Sciatic nerve (tissue), 2 donors: ENCODE measurements at regions not wholly inside any gene's neighbourhood (a gene's known extent, or its start where the extent isn't known, plus 50 kb on each side); places are given as distances from the start of the nearest gene placed in this dataset.
"Not testable (repeated sequence)": the region's sequence is repeated elsewhere in the genome, so short reads cannot be mapped to it uniquely, and the experiment has no call there.

Source experiments
- ATAC-seq: fragments of 200-7000 bp; cut with Tn5 transposase; one replicate; pipeline ENCODE4 v1.9.1; 2020; ENCODE audit warnings: mild to moderate bottlenecking, moderate library complexity
- DNase-seq: peaks from one replicate; pipeline ENCODE4 v3.0.0-alpha.2; 2020; ENCODE audit warnings: low spot score
- intact Hi-C: fragments of 100-400 bp; cut with DNase I; formaldehyde crosslinking; loops from one replicate; pipeline ENCODE4 v1.14.2; 2022
- donor health status: DM: no; HTN: no; CAD: no.
- donor health status: DM: no; HTN: no; CAD: no.

DNA sequence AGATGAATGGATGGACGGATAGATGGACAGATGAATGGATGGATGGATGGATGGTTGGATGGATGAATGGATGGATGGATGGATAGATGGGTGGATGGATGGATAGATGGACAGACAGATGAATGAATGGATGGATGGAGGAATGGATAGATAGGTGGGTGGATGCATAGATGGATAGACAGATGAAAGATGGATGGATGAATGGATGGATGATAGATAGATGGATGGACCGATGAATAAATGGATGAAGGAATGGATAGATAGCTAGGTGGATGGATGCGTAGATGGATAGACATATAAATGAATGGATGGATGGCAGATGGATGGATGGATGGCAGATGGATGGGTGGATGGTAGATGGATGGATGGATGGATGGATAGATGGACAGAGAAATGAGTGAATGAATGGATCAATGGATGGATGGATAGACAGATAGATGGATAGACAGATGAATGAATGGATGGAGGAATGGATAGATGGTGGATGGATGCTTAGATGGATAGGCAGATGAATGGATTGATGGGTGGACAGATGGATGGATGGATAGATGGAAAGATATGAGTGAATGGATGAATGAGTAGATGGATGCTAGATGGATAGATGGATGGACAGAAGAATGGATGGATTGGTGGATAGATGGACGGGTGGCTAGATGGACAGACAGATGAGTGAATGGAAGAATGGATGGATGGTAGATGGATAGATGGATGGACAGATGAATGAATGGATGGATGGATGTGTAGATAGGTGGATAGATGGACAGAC lies 167.9 kb downstream of the TRIM43 start:
- DNase-seq (no peak), ATAC-seq (no peak)
- intact Hi-C loops: no loop called here

DNA sequence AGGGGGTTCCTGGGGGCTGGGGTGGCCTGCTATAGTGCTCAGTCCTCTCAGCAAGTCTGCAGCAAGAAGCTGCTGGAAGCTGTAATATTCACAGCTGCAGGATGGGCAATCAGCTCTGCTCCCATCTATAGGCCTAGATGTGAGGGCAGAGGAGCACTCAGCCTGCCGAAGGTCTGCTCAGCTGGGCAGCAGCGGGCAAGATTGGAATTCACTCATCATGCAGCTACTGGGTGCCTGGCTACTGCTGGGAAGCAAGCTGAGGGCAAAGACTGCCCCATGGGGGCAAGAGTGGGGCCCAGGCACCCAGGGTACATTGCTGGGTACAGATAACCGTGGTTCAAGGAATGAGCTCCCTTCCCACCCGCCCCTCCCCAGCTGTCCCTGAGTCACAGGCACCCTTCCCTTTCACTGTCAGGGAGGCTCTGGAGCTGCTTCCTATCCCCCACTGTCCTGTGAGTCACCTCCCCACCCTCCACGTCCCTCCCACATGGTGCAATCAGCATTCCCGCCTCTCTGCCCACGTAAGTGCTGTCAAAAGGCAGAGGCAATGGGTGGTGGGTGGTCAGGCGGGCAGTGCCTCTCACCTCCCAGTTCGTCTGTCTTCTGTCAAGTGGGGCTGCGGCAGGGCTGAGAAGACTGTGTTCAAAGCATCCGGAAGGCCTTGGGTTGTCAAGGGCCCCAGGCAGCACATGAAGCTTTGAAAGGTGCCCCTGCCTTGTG lies 169.2 kb downstream of the TRIM43 start:
- ATAC-seq (no peak), DNase-seq (no peak)
- intact Hi-C loops: no loop called here

DNA sequence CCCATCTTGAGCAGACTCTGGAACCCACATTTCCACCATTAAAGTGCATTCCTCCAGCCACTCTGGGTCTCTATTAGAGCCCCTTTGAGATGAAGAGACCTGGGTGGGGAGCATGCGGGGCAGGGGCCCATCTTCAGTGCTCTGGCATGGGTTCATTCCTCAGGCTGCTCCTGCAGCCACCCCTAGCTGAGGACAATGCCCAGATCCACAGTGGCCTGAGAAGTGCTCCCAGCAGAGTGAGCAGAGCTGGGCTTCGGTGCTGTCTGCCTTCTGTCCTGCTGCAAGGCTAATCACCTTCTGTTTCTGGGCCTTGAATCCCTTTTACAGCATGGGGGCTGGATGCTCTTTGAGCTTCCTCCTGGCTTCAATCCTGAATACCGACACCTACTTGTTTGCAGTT lies 169.8 kb downstream of the TRIM43 start:
- no peak for ATAC-seq
- intact Hi-C loops: no loop called here
- no peak for DNase-seq

DNA sequence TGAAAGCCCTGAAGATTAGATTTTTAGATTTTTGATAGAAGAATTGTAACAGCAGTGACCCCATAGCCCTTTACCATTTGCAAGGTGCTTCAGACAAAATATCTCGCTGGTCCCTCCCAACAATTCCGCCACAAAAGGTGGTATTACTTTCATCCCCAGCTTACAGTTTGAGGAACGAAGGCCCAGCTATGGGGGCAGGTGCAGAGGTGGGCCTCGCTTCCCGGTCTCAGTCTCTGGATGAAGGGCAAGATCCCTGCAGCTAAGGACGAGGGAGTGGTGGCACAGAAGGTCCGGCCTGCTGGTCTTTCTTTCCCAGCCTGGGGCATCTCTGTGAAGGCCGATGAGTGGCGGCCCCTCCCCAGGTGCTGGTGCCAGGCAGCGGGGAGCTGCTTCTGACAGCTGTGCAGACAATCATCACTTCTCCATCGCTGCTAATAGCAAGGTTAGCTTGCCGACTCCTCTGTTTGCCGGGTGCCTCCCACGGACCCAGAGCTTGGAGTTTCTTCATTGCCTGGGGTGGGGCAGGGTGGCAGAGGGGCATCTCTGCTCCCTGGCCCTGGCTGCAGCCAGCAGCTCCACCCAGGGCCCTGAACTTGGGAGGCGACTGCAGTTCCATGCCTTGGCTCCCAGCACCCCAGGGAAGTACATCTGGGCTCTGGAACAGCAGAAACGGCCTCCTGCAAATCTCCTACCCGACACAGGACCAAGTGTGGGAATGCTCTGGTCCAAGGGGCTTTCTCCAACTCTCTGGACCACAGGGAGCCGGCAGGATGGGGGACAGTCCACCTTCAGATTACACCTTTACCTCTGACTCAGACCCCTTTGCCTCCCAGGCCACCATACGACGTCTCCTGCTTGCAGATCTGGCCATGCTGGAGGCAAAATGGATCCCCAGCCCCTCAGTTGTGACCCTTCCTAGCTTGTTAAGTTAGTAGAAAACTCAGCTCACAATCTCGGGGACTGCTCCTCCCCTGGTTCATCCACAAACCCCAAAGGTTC lies 170.5 kb downstream of the TRIM43 start:
- intact Hi-C loops, DNase-seq, ATAC-seq: not testable (repeated sequence)

DNA sequence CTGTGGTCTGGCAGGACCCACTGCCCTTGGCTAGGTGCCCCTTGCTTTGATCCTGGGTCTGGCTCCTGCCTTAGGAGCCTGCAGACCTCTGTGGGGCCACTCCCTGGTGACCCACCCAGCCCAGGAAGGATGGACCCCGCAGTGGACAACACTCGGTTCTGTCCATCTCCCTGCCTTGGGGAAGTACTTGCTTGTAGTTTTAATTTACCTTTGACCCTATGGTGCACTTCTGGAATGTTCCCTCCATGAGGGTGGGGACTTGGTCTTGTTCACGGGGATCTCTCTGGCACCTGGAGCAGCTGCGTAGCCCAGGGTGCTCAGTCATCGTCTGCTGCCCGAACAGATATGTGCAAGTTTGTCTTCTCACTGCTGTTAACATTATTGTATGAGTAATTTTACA lies 171.3 kb downstream of the TRIM43 start:
- ATAC-seq, DNase-seq, intact Hi-C loops: not testable (repeated sequence)

DNA sequence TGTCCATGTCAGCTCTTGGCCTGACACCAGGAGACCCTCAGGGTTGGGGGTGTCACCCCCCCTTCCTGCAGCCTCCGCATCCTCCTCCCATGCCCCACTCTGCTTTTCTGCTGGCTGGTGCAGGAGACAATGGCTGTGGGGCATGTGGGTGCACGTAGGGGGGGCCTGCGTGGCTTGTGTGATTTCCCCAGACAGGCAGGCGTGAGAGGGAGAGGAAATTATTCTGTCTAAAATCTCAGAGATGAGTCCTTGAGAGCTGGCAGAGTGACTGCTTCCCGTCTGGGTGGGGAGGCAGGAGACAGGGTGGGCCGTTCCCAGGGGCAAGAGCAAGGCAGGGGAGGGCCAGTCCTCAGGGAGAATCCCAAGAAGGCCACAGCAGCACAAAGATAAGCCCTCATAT lies 173.2 kb downstream of the TRIM43 start:
- ATAC-seq, DNase-seq, intact Hi-C loops: not testable (repeated sequence)

DNA sequence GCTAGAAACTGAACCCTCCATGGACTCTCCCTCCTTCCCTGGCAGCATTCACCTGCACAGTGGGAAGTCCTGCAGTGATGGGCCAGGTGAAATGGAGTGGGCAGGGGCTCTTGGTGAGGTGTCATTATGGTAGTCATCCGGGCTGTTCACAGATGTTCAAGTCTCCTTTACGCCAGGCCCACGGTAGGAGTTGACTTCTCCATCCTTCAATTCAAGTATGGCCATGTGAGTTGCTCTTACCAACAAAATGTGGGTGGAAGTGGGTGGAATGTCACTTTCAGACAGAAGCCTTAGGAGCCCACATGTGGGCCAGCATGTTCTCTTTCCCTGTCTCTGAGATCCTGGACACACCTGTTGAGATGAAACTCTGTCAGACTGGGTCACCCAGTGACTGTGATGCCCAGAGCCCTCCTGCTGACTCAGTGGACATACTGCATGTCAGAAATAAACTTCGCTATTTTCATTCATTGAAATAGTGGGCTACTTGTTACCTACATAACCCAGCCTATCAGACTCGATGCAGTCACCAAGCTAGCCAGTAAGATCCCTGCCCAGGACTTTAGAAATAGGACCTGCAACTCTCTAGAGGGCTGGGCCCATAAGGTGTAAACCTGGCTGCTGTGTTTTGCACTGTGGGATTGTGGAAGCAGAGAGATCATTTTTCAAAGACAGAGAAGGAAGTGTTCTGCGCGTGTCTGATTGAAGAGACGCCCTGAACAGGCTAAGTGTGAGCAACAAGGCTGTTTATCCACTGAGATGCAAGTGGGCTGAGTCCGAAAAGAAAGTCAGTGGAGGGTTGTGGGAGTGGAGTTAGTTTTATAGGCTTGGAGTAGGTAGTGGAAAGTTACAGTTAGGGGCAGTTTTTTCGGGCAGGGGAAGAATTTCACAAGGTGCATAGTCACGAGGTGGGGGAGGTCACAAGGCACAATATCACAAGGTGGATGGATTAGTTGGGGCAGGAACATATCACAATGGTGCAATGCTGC lies 174.4 kb downstream of the TRIM43 start:
- ATAC-seq, intact Hi-C loops, DNase-seq: not testable (repeated sequence)

DNA sequence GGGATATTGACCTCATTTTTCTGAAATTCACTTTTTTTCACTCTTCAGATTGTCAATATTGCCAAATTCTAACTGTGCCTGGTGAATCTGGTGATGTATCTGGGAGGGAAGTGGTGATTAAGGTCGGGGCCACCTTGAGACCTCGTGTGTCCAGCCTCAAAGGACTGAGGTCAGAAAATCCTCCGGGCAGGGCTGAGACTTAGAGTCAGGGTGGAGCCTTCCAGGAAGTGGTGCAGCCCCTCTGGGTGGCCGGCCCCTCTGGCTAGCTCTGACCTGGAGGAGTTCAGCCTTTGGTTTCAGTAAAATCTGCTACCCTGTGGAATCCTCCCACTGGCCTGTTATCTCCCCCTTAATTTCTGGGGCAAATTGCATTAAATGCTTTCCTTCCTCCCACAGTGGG lies 175.7 kb downstream of the TRIM43 start:
- intact Hi-C loops, DNase-seq, ATAC-seq: not testable (repeated sequence)

DNA sequence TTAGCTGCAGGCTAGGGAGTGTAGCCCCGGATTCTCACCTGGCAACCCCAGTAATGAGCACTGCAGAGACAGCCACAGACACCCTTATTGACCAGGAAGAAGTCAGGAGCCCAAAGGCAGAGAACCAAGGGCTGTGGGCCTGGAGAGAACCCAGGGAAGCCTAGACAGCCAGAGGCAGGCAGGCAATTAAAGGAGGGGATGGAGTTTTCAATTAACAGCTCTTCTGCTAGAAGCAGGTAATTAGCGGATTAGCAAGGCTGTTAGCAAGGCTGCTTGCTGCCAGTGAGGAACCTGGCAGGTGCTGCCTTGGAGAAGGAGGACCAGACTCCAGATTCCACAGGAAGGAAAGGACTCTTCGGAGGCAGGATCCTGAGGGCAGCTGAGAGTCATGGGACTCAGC lies 176.1 kb downstream of the TRIM43 start:
- intact Hi-C loops, ATAC-seq, DNase-seq: not testable (repeated sequence)

DNA sequence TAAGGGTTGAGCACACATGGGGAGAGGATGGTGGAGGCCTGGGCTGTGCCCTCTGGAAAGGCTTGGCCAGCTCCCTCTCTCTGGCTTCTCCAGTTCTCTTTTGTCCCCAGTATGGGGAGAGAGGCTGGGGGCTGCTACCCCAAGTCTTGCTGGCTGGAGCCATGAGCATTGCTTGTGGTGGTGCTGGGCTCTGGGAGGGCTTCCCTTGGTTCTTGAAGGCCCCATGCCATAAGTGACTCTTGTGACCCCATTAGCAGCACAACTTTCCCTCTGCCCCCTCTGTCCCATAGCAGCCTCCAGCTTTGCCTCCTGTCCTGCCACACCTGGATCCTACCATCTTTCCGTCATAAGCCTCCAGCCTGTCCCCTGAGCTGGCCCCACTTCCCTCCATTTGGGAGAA lies 177.5 kb downstream of the TRIM43 start:
- ATAC-seq, intact Hi-C loops, DNase-seq: not testable (repeated sequence)

DNA sequence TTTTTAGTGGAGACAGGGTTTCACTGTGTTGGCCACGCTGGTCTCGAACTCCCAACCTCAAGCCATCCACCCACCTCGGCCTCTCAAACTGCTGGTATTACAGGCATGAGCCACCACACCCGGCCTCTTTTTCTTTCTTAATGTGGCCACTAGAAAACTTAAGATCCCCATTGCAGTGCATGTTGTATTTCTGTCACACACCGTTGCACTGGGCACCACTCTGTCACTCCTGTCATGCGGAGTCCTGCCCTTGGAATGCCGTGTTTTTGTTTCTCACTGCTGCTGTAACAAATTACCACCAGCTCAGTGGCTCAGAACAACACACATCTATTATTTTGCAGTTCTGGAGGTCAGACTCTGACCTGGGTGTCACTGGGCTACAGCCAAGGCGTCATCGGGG lies 178.9 kb downstream of the TRIM43 start:
- intact Hi-C loops, ATAC-seq, DNase-seq: not testable (repeated sequence)

DNA sequence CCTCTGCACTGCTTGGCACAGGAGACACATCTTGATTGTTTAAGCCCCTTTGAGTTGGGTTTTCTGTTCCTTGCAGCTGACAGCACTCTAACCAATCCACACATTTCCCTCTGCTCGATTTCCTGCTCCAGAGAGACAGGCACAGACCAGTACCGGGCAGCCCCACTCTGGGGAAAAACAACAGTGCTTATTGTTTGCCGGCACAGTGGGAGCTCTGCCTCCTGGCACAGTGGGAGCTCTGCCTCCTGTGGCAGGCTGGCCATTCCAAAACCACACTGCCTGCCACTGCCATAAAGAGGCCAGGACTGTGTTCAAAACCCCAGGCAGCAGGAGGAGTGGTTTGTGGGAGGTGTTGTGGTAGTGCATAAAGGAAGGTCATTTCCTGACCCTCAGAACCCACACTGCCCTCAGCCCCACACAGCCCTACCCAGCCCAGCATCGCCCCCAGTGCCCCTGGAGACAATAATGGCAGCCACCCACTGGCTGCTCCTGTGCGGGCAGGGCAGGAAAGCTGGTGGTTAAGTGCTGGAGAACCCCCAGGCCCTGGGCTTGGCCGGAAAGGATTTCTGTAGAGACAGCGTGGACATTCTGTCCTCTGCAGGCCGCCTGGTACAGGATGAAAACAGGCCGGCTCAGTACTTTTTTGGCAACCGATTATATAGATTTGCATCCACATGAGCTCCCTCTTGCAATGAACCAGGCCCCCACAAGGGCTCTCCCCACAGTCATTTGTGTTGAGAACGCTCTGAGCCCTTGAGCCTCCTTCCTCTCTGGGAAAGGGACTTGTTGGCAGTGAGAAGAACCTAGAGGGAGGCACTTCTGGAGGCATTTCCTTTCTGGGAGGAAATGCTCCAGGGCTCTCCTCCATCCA lies 182.8 kb downstream of the TRIM43 start:
- DNase-seq, intact Hi-C loops: not testable (repeated sequence)
- peak; percentile 66 for ATAC-seq

DNA sequence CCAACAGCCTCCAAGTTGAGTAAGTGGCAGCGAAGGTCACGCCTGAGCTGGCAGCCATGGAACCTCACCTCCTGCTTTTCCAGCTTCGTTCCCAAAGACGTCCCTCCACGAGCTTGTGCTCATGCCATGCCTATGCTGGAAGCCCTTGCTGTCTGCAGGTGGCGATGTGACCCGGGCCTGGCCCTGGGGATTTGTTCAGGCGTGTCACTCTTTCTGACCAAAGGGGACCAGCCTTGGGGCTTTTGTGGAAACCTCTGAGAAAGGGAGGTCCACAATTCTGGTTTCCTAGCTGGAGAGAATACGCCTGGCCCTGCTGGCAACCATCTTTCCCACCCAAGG lies 183.4 kb downstream of the TRIM43 start:
- intact Hi-C loops, DNase-seq: not testable (repeated sequence)
- peak; percentile 11 for ATAC-seq
